ENCODE measurements at regions not wholly inside any gene's neighbourhood (a gene's known extent, or its start where the extent isn't known, plus 50 kb on each side); places are given as distances from the start of the nearest gene placed in this dataset.

- DNase-seq: no peak
Observed at GRCh38 chr4:24093446-24093845, 203.6 kb upstream of the PPARGC1A start.

- no peak for DNase-seq
Observed at GRCh38 chr4:24091639-24092233, 201.9 kb upstream of the PPARGC1A start.

- DNase-seq: no peak
Observed at GRCh38 chr4:24089851-24090534, 200.1 kb upstream of the PPARGC1A start.

GRCh38 chr4:24080871-24081270, 191.0 kb upstream of the PPARGC1A start:
- DNase-seq: no peak

- DNase-seq: no peak
Observed at GRCh38 chr4:24078347-24078962, 188.6 kb upstream of the PPARGC1A start.

GRCh38 chr4:24076811-24077210, 187.0 kb upstream of the PPARGC1A start:
- no peak for DNase-seq

- DNase-seq: no peak
Observed at GRCh38 chr4:24073948-24074347, 184.1 kb upstream of the PPARGC1A start.

GRCh38 chr4:24071612-24072372, 181.9 kb upstream of the PPARGC1A start:
- DNase-seq: no peak

GRCh38 chr4:24070117-24070516, 180.3 kb upstream of the PPARGC1A start:
- no peak for DNase-seq

GRCh38 chr4:24067367-24068193, 177.7 kb upstream of the PPARGC1A start:
- DNase-seq: no peak

- DNase-seq: no peak
Observed at GRCh38 chr4:24065974-24066373, 176.1 kb upstream of the PPARGC1A start.

GRCh38 chr4:24063731-24064130, 173.9 kb upstream of the PPARGC1A start:
- DNase-seq: no peak

GRCh38 chr4:24060932-24061331, 171.1 kb upstream of the PPARGC1A start:
- no peak for DNase-seq

GRCh38 chr4:24059839-24060238, 170.0 kb upstream of the PPARGC1A start:
- DNase-seq: no peak

GRCh38 chr4:24057915-24058559, 168.2 kb upstream of the PPARGC1A start:
- no peak for DNase-seq

GRCh38 chr4:24056289-24056688, 166.4 kb upstream of the PPARGC1A start:
- DNase-seq: no peak

- DNase-seq: no peak
Observed at GRCh38 chr4:24055623-24056022, 165.8 kb upstream of the PPARGC1A start.

- DNase-seq: no peak
Observed at GRCh38 chr4:24054910-24055309, 165.1 kb upstream of the PPARGC1A start.

- no peak for DNase-seq
Observed at GRCh38 chr4:24053934-24054333, 164.1 kb upstream of the PPARGC1A start.

- no peak for DNase-seq
Observed at GRCh38 chr4:24044610-24045589, 155.1 kb upstream of the PPARGC1A start.

GRCh38 chr4:24042094-24042493, 152.2 kb upstream of the PPARGC1A start:
- no peak for DNase-seq
